HEK293 (cell line): ENCODE measurements at regions not wholly inside any gene's neighbourhood (a gene's known extent, or its start where the extent isn't known, plus 50 kb on each side); places are given as distances from the start of the nearest gene placed in this dataset.

Experiments
- CTCF ChIP-seq: fragments of 450-650 bp; formaldehyde crosslinking; IDR thresholded peaks from 2 replicates; pipeline ENCODE4 v1.5.1; 2016; ENCODE audit warnings: missing biosample characterization, missing genetic modification characterization
- ZFP41 ChIP-seq: fragments of 450-650 bp; formaldehyde crosslinking; IDR thresholded peaks from 2 replicates; pipeline ENCODE4 v1.5.1; 2016; ENCODE audit warnings: missing biosample characterization, missing genetic modification characterization, borderline replicate concordance
- ZXDB ChIP-seq: fragments of 450-650 bp; formaldehyde crosslinking; IDR thresholded peaks from 2 replicates; pipeline ENCODE4 v1.5.1; 2016; ENCODE audit warnings: missing biosample characterization, missing genetic modification characterization

- TF ChIP-seq ZXDB (tag by site-specific recombination) (no peak), CTCF (tag by site-specific recombination) (no peak), ZFP41 (tag by site-specific recombination) (no peak)
Measured at GRCh38 chr2:181143790-181144300, 163.4 kb downstream of the UBE2E3 start.
